GM12892 (cell line): ENCODE measurements at regions not wholly inside any gene's neighbourhood (a gene's known extent, or its start where the extent isn't known, plus 50 kb on each side); places are given as distances from the start of the nearest gene placed in this dataset.

Experiments
- POLR2A ChIP-seq: IDR thresholded peaks from 2 replicates; pipeline ENCODE4 v1.6.1; 2011; ENCODE audit warnings: low read depth, low read length, control low read depth
- POLR2AphosphoS5 ChIP-seq: IDR thresholded peaks from 2 replicates; pipeline ENCODE4 v1.6.1; 2011; ENCODE audit warnings: low read depth, low read length, control low read depth
- TAF1 ChIP-seq: IDR thresholded peaks from 2 replicates; pipeline ENCODE4 v1.6.1; 2011; ENCODE audit warnings: low read depth, mild to moderate bottlenecking, control low read depth, low read length, borderline replicate concordance

DNA sequence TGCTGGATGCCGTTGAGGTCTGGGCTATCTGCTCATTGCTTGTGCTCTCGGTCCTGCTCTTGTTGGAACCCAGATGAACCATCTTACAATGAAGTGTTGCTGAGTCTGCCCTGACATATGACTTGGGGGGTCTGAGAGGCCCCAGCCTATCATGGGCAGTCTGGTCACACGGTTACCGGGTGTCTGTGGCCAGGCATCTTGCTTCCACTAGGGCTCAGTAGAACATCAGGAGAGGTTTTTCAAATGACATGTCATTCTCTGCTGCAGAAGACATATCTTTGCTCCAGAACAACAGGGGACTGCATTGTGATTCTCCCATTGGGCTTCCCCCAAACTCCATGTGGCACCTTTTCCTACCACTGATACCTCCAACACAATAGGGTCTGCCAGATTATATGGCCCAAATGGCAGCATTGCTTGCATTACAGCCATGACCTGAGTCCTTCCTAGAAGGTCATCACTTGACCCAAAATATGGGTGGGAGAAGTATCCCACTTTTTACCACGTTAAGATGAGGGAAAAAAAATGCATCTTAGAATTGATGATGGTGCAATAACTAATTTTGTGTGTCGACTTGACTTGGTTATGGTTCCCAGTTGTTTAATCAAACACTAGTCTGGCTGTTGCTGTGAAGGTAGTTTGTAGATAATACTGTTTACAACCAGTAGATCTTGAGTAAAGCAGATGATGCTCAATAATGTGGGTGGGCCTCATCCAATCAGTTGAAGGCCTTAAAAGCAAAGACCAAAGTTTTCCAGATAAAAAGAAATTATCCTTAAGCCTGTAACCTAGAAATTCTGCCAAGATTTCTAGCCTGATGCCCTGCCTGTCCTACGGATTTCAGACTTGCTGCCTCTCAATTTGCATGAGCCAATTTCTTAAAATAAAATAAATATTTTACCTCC lies 241.0 kb downstream of the QKI start:
- TF ChIP-seq TAF1 = no peak
- no peak for TF ChIP-seq POLR2A
- TF ChIP-seq POLR2AphosphoS5 = no peak
